H9 (cell line): ENCODE measurements at regions not wholly inside any gene's neighbourhood (a gene's known extent, or its start where the extent isn't known, plus 50 kb on each side); places are given as distances from the start of the nearest gene placed in this dataset.

Experiments used
- DNase-seq: peaks from one replicate; pipeline ENCODE4 v3.0.0-alpha.2; 2017
- H2AFZ ChIP-seq: one replicate; pipeline ENCODE4 v1.6.1; 2013; ENCODE audit warnings: mild to moderate bottlenecking, low read length, control low read depth, moderate library complexity
- H2AK5ac ChIP-seq: 2 replicates; pipeline ENCODE4 v1.6.1; 2013; ENCODE audit warnings: low read length, control low read depth, mixed read lengths; ENCODE audit not compliant: insufficient read length
- H2BK120ac ChIP-seq: one replicate; pipeline ENCODE4 v1.6.1; 2013; ENCODE audit warnings: low read depth, mild to moderate bottlenecking, low read length, control low read depth, inconsistent platforms; ENCODE audit not compliant: poor library complexity, severe bottlenecking
- H2BK12ac ChIP-seq: 2 replicates; pipeline ENCODE4 v1.6.1; 2013; ENCODE audit warnings: low read length, control low read depth, mixed read lengths, low read depth; ENCODE audit not compliant: insufficient read length
- H2BK15ac ChIP-seq: 2 replicates; pipeline ENCODE4 v1.6.1; 2013; ENCODE audit warnings: low read depth, low read length, control low read depth
- H2BK20ac ChIP-seq: one replicate; pipeline ENCODE4 v1.6.1; 2013; ENCODE audit warnings: low read depth, mild to moderate bottlenecking, low read length, control low read depth, inconsistent platforms; ENCODE audit not compliant: poor library complexity, severe bottlenecking
- H2BK5ac ChIP-seq: 2 replicates; pipeline ENCODE4 v1.6.1; 2013; ENCODE audit warnings: low read length, control low read depth, mixed read lengths; ENCODE audit not compliant: insufficient read length
- H3K14ac ChIP-seq: 2 replicates; pipeline ENCODE4 v1.6.1; 2013; ENCODE audit warnings: low read length, control low read depth; ENCODE audit not compliant: insufficient read depth
- H3K18ac ChIP-seq: 2 replicates; pipeline ENCODE4 v1.6.1; 2013; ENCODE audit warnings: low read depth, mild to moderate bottlenecking, mixed read lengths, low read length, control low read depth; ENCODE audit not compliant: insufficient read length
- H3K23ac ChIP-seq: 2 replicates; pipeline ENCODE4 v1.6.1; 2013; ENCODE audit warnings: low read length, control low read depth, mixed read lengths, low read depth; ENCODE audit not compliant: insufficient read length
- H3K23me2 ChIP-seq: 2 replicates; pipeline ENCODE4 v1.6.1; 2013; ENCODE audit warnings: low read depth, mild to moderate bottlenecking, mixed read lengths, low read length, control low read depth; ENCODE audit not compliant: insufficient read length, poor library complexity, severe bottlenecking
- H3K27ac ChIP-seq: 2 replicates; pipeline ENCODE4 v1.5.1; 2013; ENCODE audit warnings: low read length, control low read depth, mixed read lengths, low read depth; ENCODE audit not compliant: insufficient read length
- H3K27me3 ChIP-seq: 2 replicates; pipeline ENCODE4 v1.6.1; 2013; ENCODE audit warnings: low read length, control low read depth, inconsistent platforms; ENCODE audit not compliant: insufficient read depth
- H3K4ac ChIP-seq: 2 replicates; pipeline ENCODE4 v1.6.1; 2013; ENCODE audit warnings: low read depth, mild to moderate bottlenecking, control low read depth, inconsistent platforms, low read length, moderate library complexity
- H3K4me1 ChIP-seq: 2 replicates; pipeline ENCODE4 v1.6.1; 2013; ENCODE audit warnings: low read length, control low read depth, inconsistent platforms; ENCODE audit not compliant: insufficient read depth
- H3K4me2 ChIP-seq: 2 replicates; pipeline ENCODE4 v1.6.1; 2013; ENCODE audit warnings: low read length, control low read depth, mixed read lengths; ENCODE audit not compliant: insufficient read length, insufficient read depth
- H3K56ac ChIP-seq: 2 replicates; pipeline ENCODE4 v1.6.1; 2013; ENCODE audit warnings: low read depth, mild to moderate bottlenecking, mixed read lengths, low read length, control low read depth; ENCODE audit not compliant: insufficient read length
- H3K79me1 ChIP-seq: 2 replicates; pipeline ENCODE4 v1.6.1; 2013; ENCODE audit warnings: low read depth, mild to moderate bottlenecking, moderate library complexity, low read length, control low read depth, inconsistent platforms; ENCODE audit not compliant: insufficient read depth, poor library complexity, severe bottlenecking
- H3K79me2 ChIP-seq: 2 replicates; pipeline ENCODE4 v1.6.1; 2013; ENCODE audit warnings: low read length, control low read depth, inconsistent platforms; ENCODE audit not compliant: insufficient read depth
- H3K9ac ChIP-seq: 2 replicates; pipeline ENCODE4 v1.6.1; 2013; ENCODE audit warnings: low read length, control low read depth, mixed read lengths; ENCODE audit not compliant: insufficient read length; ENCODE audit errors: extremely low read depth
- H3K9me3 ChIP-seq: one replicate; pipeline ENCODE4 v1.6.1; 2013; ENCODE audit warnings: low read depth, low read length, inconsistent platforms; ENCODE audit not compliant: control insufficient read depth
- H3T11ph ChIP-seq: one replicate; pipeline ENCODE4 v1.6.1; 2013; ENCODE audit warnings: mild to moderate bottlenecking, low read length, control low read depth, inconsistent platforms
- H4K20me1 ChIP-seq: one replicate; pipeline ENCODE4 v1.6.1; 2013; ENCODE audit not compliant: control insufficient read depth, insufficient read length, insufficient read depth
- H4K5ac ChIP-seq: 2 replicates; pipeline ENCODE4 v1.6.1; 2013; ENCODE audit warnings: low read depth, mild to moderate bottlenecking, mixed read lengths, low read length, control low read depth; ENCODE audit not compliant: insufficient read length
- H4K8ac ChIP-seq: replicated peaks from 2 replicates; pipeline ENCODE4 v1.6.1; 2013; ENCODE audit warnings: low read length, control low read depth, mixed read lengths, low read depth; ENCODE audit not compliant: insufficient read length
- H4K91ac ChIP-seq: 2 replicates; pipeline ENCODE4 v1.6.1; 2013; ENCODE audit warnings: low read depth, mild to moderate bottlenecking, moderate library complexity, mixed read lengths, low read length, control low read depth; ENCODE audit not compliant: insufficient read length
- H3K27ac Mint-ChIP-seq, 3 experiments: 2 replicates in 2 of 3; 3 replicates in 1 of 3; pipeline ENCODE4 v1.8.0; 2020 to 2021; ENCODE audit warnings: mixed read lengths in 3 of 3, mild to moderate bottlenecking in 1 of 3, moderate library complexity in 1 of 3
- H3K27me3 Mint-ChIP-seq: 2 replicates; pipeline ENCODE4 v1.8.0; 2021; ENCODE audit warnings: low read depth, mild to moderate bottlenecking, moderate library complexity, mixed read lengths
- H3K36me3 Mint-ChIP-seq, 3 experiments: 2 replicates in 2 of 3; 3 replicates in 1 of 3; pipeline ENCODE4 v1.8.0; 2020 to 2021; ENCODE audit warnings: low read depth in 3 of 3, mixed read lengths in 3 of 3; ENCODE audit not compliant: insufficient read depth in 1 of 3
- H3K4me1 Mint-ChIP-seq, 2 experiments: 2 replicates each; pipeline ENCODE4 v1.8.0; 2020; ENCODE audit warnings: mixed read lengths in 2 of 2
- H3K4me3 Mint-ChIP-seq, 2 experiments: 2 replicates in 1 of 2; 3 replicates in 1 of 2; pipeline ENCODE4 v1.8.0; 2020 to 2021; ENCODE audit warnings: mild to moderate bottlenecking in 2 of 2, mixed read lengths in 2 of 2, moderate library complexity in 1 of 2
- H3K9me3 Mint-ChIP-seq, 2 experiments: 2 replicates in 1 of 2; 3 replicates in 1 of 2; pipeline ENCODE4 v1.8.0; 2020; ENCODE audit warnings: mild to moderate bottlenecking in 2 of 2, mixed read lengths in 2 of 2, moderate library complexity in 1 of 2
- WGBS: extraction: QIAGEN DNeasy Blood & Tissue Kit; methylation state at CpG from one replicate; pipeline ENCODE4 v1.1.7; 2013; ENCODE audit warnings: missing lambda C conversion rate, low lambda C conversion rate, mixed read lengths; ENCODE audit not compliant: insufficient read length; ENCODE audit errors: extremely low coverage; 5-methylcytosine and 5-hydroxymethylcytosine counted together
- TF ChIP-seq, protein P1 (sequence below): fragments of 200-600 bp; sonication (generic); conservative IDR thresholded peaks from 3 replicates; pipeline ENCODE4 v1.8.0; 2021; ENCODE audit warnings: antibody characterized with exemption, mild to moderate bottlenecking

GRCh38 chr22:47645923-47646322 is 883.5 kb downstream of the TBC1D22A start:
- Histone ChIP-seq H3K4me1 (0 out of 2 replicates have a peak, but pooled peaks cover 2% of the 10 kb centered on the region), H3K23me2 (no peaks in the 10 kb centered on the region), H2AFZ (no peak overlapping the region), H2BK12ac (no peak overlapping the region), H3T11ph (no peak overlapping the region), H2BK120ac (no peak overlapping the region), H4K8ac (no peak overlapping the region), H3K4me2 (no peak overlapping the region), H3K9me3 (no peaks in the 10 kb centered on the region), H2AK5ac (no peak overlapping the region), H3K27ac (no peak overlapping the region), H4K91ac (no peak overlapping the region), H3K79me2 (no peaks in the 10 kb centered on the region), H3K14ac (no peak overlapping the region), H3K18ac (no peak overlapping the region), H2BK20ac (no peak overlapping the region), H3K4ac (no peak overlapping the region), H2BK15ac (no peak overlapping the region), H3K27me3 (no peaks in the 10 kb centered on the region), H2BK5ac (no peak overlapping the region), H4K5ac (no peak overlapping the region), H3K56ac (no peak overlapping the region), H3K23ac (no peak overlapping the region), H4K20me1 (no peaks in the 10 kb centered on the region), H3K9ac (no peak overlapping the region), H3K79me1 (no peaks in the 10 kb centered on the region)
- no CpG with 5 or more reads among the region's 2 CpGs for WGBS
- Mint-ChIP-seq H3K27me3 (peaks cover 5% of the 10 kb centered on the region), H3K4me1 (peaks cover 10 to 13% of the 10 kb centered on the region in 2 experiments), H3K4me3 (no peak overlapping the region), H3K36me3 (0 out of 7 replicates have a peak, but pooled peaks cover 0 to 3% (median 0%) of the 10 kb centered on the region in 3 experiments), H3K27ac (no peak overlapping the region), H3K9me3 (peaks cover 0 to 8% of the 10 kb centered on the region in 2 experiments; a peak in 2 of 5 replicates)
- no peak for DNase-seq
- TF ChIP-seq, protein P1, sequence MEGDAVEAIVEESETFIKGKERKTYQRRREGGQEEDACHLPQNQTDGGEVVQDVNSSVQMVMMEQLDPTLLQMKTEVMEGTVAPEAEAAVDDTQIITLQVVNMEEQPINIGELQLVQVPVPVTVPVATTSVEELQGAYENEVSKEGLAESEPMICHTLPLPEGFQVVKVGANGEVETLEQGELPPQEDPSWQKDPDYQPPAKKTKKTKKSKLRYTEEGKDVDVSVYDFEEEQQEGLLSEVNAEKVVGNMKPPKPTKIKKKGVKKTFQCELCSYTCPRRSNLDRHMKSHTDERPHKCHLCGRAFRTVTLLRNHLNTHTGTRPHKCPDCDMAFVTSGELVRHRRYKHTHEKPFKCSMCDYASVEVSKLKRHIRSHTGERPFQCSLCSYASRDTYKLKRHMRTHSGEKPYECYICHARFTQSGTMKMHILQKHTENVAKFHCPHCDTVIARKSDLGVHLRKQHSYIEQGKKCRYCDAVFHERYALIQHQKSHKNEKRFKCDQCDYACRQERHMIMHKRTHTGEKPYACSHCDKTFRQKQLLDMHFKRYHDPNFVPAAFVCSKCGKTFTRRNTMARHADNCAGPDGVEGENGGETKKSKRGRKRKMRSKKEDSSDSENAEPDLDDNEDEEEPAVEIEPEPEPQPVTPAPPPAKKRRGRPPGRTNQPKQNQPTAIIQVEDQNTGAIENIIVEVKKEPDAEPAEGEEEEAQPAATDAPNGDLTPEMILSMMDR, result no peak
